WTC11 (cell line): ENCODE measurements at regions not wholly inside any gene's neighbourhood (a gene's known extent, or its start where the extent isn't known, plus 50 kb on each side); places are given as distances from the start of the nearest gene placed in this dataset.

Experiments used
- ATAC-seq: fragments of 200-7000 bp; cut with Tn5 transposase; 2 replicates; pipeline ENCODE4 v1.10.0; 2021; ENCODE audit warnings: mild to moderate bottlenecking, moderate library complexity
- CTCF ChIA-PET: fragments of 300-600 bp; sonication (Branson Sonifier 250); formaldehyde crosslinking; loops from one replicate; lab custom pipeline; 2021; ENCODE audit warnings: antibody characterized with exemption; lab: Charles Lee
- POLR2A ChIA-PET: fragments of 350-600 bp; sonication (Branson Sonifier 250); formaldehyde crosslinking; loops from one replicate; lab custom pipeline; 2021; ENCODE audit warnings: antibody characterized with exemption; lab: Charles Lee
- DNase-seq: peaks from one replicate; pipeline ENCODE4 v3.0.0; 2021; ENCODE audit warnings: low spot score
- H3K27ac Mint-ChIP-seq: 2 replicates; pipeline ENCODE4 v1.8.0; 2021; ENCODE audit warnings: mixed read lengths
- H3K27me3 Mint-ChIP-seq: 2 replicates; pipeline ENCODE4 v1.8.0; 2021; ENCODE audit warnings: low read depth, mild to moderate bottlenecking, moderate library complexity, mixed read lengths
- H3K36me3 Mint-ChIP-seq: 2 replicates; pipeline ENCODE4 v1.8.0; 2021; ENCODE audit warnings: mixed read lengths
- H3K4me1 Mint-ChIP-seq: 2 replicates; pipeline ENCODE4 v1.8.0; 2022; ENCODE audit warnings: mixed read lengths
- H3K4me3 Mint-ChIP-seq: 2 replicates; pipeline ENCODE4 v1.8.0; 2021; ENCODE audit warnings: mild to moderate bottlenecking, moderate library complexity, mixed read lengths
- H3K9me3 Mint-ChIP-seq: 2 replicates; pipeline ENCODE4 v1.8.0; 2021; ENCODE audit warnings: mixed read lengths
- ARID4B ChIP-seq: sonication (generic); formaldehyde crosslinking; IDR thresholded peaks from 2 replicates; pipeline ENCODE4 v1.8.0; 2023; ENCODE audit warnings: missing genetic modification reagents, mild to moderate bottlenecking, borderline replicate concordance
- GABPB1 ChIP-seq: sonication (generic); formaldehyde crosslinking; IDR thresholded peaks from 2 replicates; pipeline ENCODE4 v1.8.1; 2023; ENCODE audit warnings: mild to moderate bottlenecking, missing genetic modification reagents
- HMGXB4 ChIP-seq: sonication (generic); formaldehyde crosslinking; IDR thresholded peaks from 2 replicates; pipeline ENCODE4 v1.8.1; 2023; ENCODE audit warnings: mild to moderate bottlenecking, moderate library complexity, missing genetic modification reagents
- IRF1 ChIP-seq: sonication (generic); formaldehyde crosslinking; IDR thresholded peaks from 2 replicates; pipeline ENCODE4 v1.8.0; 2023; ENCODE audit warnings: missing genetic modification reagents
- MYBL2 ChIP-seq: sonication (generic); formaldehyde crosslinking; IDR thresholded peaks from 2 replicates; pipeline ENCODE4 v1.8.1; 2023; ENCODE audit warnings: mild to moderate bottlenecking, moderate library complexity, missing genetic modification reagents
- ZNF219 ChIP-seq: sonication (generic); formaldehyde crosslinking; IDR thresholded peaks from 2 replicates; pipeline ENCODE4 v1.8.0; 2023; ENCODE audit warnings: missing genetic modification reagents, mild to moderate bottlenecking, borderline replicate concordance
- ZNF512 ChIP-seq: sonication (generic); formaldehyde crosslinking; IDR thresholded peaks from 2 replicates; pipeline ENCODE4 v1.8.1; 2022; ENCODE audit warnings: missing genetic modification reagents, borderline replicate concordance

- DNase-seq (no peak), ATAC-seq (no peak)
- Mint-ChIP-seq H3K27ac (no peak overlapping the region), H3K27me3 (peaks cover 33% of the 10 kb centered on the region), H3K9me3 (peaks cover 6% of the 10 kb centered on the region), H3K4me3 (no peak overlapping the region), H3K36me3 (no peaks in the 10 kb centered on the region), H3K4me1 (peaks cover 21% of the 10 kb centered on the region)
- no peak for TF ChIP-seq ZNF512 (CRISPR knock-in tag)
- CTCF ChIA-PET: interaction anchor here (3.3 kb wide), 1 partner anchor 19 kb away, joined by 12 read pairs; no protein-coding TSS in a partner anchor
- POLR2A ChIA-PET: no interaction called here
These were observed 58.9 kb upstream of the PLXNA4 start for GRCh38 chr7:132635127-132635526.

- ChIA-PET POLR2A (no interaction called here), CTCF (no interaction called here)
- ATAC-seq (no peak), DNase-seq (no peak)
- TF ChIP-seq IRF1 (CRISPR knock-in tag): no peak
- no peak for TF ChIP-seq ARID4B (CRISPR knock-in tag)
- no peak for TF ChIP-seq ZNF219 (CRISPR knock-in tag)
- TF ChIP-seq MYBL2: no peak
- TF ChIP-seq GABPB1: no peak
- no peak for TF ChIP-seq HMGXB4 (CRISPR knock-in tag)
- H3K36me3 Mint-ChIP-seq: no peaks in the 10 kb centered on the region
- H3K27me3 Mint-ChIP-seq: peaks cover 3% of the 10 kb centered on the region; the same call in 1 of the 2 replicates
- H3K9me3 Mint-ChIP-seq: peaks cover 6% of the 10 kb centered on the region
- H3K27ac Mint-ChIP-seq: no peak overlapping the region
- H3K4me3 Mint-ChIP-seq: no peak overlapping the region
- H3K4me1 Mint-ChIP-seq: peaks cover 12% of the 10 kb centered on the region
These were observed 54.6 kb upstream of the PLXNA4 start for GRCh38 chr7:132630834-132631233.
